Activated CD8-positive, alpha-beta memory T cell treated with anti-CD3 and anti-CD28 coated beads for 24 hours (primary cell): ENCODE measurements at regions not wholly inside any gene's neighbourhood (a gene's known extent, or its start where the extent isn't known, plus 50 kb on each side); places are given as distances from the start of the nearest gene placed in this dataset.
"Not testable (repeated sequence)": the region's sequence is repeated elsewhere in the genome, so short reads cannot be mapped to it uniquely, and the experiment has no call there.

Experiments used
- DNase-seq: peaks from one replicate; pipeline ENCODE4 v3.0.0-alpha.2; 2020

DNA sequence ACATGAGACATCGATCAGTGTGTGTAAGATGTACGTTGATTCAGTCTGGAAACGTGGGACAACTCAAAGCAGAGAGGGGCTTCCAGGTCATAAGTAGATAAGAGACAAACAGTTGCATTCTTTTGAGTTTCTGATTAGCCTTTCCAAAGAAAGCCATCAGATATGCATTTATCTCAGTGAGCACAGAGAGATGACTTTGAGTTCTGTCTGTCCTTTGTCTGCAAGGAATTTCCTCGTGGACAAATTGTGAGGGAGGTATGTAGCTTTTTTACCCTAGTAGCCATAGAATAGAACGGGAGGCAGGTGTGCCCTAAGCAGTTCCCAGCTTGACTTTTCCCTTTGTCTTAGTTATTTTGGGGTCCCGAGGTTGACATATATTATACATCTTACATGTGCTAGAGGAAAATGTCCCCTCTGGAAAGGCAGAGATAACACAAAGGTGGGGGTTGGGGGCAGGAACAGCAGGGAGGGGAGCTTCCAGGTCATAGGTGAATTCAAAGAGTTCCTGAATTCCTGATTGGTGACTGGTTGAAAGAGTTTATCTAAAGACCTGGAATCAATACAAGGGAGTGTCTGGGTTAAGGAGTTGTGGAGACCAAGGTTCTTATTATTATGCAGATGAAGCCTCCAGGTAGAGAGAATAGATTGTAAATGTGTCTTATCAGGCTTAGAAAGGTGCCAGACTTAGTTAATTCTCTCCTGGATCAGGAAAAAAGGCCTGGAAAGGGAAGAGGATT is 237.0 kb downstream of the NFATC2 start:
- no peak for DNase-seq

DNA sequence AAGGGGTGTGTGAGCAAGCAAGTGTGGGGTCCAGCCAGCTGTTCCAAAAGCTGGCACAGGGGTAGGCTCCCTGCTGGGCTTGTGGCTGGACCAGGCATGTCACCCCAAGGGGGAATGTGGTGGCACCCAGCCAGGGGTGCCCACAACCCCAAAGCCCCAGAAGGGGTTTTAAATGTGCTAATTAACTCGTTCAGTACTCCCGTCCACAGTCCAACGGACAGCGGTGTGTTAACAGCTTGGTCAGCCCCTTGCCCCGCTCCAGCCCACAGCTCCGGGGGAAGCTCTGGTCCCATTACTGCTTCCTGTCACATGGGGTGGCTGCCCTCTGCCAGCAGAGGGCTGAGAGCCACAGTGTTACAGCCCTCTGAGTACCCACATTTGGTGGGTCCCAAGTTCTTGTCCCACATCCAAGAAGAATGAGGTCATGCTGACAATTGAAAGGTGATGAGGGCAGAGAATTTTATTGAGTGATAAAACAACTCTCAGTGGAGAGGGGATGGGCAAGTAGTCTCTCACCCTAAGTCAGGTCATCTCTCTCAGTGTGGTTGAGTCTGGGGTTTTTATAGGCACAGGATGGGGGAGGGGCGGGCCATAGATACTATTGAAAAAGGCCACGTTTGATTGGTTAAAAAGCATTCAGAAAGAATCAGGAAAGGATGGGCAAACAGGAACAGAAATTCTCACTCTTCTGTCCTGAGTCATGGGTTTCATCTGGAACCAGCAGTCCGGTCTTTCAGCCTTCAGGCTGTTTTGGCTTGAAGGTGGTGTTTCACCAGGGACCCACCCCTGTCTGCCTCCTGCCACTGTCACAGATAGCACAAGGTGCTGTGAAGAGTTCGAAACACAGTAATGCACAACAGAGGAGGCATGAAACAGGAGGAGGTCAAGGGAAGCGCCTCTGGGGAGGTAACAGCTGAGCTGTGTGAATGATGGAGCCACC is 238.5 kb downstream of the NFATC2 start:
- DNase-seq, result no peak

DNA sequence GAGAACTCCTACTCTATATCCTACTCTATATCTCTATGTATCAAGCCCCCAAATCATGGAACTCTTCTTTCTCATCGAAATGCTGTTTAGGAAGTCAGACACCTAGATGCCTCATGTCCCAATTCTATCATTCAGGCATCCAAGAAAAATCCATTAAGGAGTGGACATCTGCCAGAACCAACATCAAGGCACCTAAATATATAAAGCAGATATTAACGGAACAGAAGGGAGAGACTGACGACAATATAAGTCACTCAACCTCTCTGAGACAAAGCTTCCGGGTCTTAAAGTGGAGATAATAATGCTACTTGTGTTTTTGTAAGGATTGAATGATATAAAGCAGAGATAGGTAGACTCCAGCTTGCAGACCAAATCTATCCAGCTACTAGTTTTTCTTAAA is 241.5 kb downstream of the NFATC2 start:
- no peak for DNase-seq

DNA sequence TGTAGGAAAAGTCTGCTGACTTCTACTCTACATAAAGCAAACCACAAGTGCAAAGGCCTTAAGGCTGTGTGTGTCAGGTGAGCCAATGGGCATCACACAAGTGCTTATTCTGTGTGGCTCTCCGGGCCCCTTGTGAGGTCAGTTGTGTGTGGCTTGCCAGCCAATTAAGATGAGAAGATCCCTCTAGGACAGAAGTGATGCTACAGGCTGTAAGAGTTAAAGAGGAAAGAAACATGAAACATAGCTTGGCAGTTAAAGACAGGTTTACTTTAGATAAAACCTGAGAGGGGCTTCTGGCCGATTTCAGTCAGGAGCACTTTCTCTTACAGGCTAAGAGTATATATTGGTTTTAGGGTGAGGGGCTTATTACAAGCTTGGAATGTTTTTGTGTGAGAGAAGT is 242.4 kb downstream of the NFATC2 start:
- DNase-seq, result no peak

DNA sequence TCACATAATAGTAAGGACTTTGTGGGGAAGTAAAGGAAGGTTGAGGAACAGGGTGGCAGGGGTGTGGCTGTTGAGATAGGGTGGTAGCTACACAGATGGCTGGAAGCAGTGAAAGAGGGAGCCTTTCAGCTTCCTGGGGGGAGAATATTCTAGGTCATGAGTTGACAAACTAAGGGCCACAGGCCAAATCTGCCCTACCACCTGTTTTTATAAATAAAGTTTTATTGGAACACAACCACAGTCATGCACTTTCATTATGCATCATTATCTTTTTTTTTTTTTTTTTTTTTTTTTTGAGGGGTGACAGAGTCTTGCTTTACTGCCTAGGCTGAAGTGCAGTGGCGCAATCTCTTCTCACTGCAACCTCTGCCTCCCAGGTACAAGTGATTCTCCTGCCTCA is 243.1 kb downstream of the NFATC2 start:
- DNase-seq, result no peak

DNA sequence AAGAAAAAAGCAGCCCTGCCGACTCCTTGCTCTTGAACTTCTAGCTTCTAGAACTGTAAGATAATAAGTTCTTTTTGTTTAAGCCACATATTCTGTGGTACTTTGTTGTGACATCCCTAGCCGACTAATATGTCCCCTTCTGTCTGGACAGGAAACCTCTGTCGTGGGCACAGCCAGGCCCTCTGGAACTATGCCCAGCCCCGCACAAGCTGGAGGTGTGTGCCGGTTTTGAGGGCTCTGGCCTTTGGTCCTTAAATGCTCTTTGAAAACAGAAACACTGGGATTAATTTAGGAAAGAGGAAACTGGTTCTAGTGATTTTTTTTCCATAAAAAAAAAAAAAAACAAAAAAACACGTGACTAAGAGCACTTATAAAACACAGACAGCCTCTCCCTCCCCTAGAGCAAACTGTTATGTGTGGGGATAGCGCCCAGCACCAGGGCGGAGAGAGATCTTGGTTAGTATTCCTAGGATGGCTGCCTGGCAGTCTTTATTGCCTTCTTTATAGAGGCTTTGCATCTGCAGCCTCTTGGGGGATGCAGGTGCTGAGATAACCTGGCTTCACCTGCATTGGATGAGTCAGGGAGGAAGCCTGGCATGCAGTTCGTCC is 244.3 kb downstream of the NFATC2 start:
- DNase-seq, result no peak

DNA sequence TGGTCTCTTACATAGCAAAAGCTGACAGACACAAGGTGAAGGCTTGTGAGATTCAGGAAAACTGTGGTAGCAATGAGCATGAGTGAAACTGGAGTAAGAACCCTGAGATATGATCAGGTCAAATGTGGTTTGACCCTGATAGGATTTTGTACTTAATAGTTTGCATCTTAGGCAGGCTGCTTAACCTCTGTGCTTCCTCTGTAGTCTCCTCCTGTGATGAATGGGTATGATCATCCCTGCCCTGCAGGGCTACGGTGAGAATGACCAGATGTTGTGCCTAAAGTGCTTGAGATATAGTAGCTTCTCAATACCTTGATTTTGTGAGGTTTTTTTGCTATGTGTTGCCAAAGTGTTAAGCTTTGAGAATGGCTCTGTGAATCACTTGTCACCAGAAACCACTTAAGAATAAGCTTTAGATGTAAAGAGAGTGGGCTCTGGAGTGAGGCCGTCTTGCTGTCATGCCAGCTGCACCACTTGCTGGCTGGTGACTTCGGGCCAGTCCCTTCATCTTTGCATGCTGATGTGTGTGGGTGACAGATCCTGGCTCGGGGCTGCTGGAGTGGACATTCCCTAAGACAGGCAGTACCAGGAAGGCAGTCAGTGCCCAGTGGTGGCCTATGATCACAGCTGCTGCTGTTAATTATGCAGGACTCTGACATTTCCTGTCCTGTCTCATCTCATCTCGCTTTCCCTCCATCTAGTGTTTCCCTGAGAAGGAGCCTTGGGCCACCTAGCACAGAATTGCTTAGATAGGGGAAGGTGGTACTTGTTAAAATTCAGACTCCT is 254.7 kb downstream of the NFATC2 start:
- DNase-seq, result no peak

DNA sequence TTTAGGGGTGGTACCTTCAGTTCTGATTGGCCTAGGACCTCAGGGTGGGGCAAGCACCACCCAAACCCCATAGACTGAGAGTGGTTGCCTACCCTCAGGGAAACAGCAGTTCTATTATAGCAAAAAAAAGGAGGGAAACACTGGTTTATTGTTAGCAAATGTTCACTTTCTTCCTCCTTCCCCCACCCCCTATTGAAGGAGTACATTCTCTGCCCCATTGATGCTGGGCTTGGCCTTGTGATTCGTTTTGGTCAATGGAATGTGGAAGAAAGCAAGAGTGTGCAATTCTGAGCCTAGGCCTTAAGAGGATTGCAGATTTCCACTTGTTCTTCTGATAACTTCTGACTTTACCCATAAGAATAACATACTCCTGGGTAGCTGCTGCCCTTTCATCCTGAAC is 255.8 kb downstream of the NFATC2 start:
- no peak for DNase-seq

DNA sequence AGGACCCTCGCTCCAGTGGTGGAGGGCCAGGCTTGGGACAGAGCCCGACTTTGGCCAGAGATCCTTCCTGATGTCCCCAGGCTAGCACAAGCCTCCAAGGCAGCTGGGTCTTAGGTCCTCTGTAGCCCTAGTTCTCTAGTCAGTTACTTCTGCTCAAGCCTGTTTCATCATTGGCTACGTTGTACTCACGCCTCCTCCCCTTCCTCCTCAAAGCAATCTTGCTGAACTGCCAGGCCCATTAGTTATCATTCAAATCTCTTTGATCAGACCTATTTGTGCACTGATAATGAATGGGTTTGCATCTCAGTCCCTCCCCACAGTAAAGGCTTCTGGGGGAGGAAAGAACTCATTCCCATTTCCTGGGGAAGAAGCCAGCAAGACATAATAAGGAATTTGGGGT is 256.8 kb downstream of the NFATC2 start:
- DNase-seq, result no peak

DNA sequence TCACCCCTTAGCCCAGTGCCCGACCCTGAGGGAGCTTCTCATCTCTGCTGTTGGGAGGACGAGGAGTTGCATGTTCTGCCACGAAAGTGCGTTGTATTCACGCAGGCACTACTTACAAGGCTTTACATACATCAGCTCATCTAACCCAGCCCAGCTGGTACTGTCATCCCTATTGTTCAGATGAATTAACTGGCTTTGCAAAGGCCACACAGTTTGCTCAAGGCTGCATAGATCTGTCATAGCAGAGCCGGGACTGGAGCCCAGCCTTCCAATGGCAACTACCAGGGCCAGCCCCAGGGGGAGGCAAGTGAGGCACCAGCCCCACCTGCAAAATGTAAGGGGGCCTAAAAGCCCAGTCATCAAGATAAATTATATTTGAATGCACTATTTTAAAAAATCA is 257.6 kb downstream of the NFATC2 start:
- DNase-seq, result no peak

DNA sequence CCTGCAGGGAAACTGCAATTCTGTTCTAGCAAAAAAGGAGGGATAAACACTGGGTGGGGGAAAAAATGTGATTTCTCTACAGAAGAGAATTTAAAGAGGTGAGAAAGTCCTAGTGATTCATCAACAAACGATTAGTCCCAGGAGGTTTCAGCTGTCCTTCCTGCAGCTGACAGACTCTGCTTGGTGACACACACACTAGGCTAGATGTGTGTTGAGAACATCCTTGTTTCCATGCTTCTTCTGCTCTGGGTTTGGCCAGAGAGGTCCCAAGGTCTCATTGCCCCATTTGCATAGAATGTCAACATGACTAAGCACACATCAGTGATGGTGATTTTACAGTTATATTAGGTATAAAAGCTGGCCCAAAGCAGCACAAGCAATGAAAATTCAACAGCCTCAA is 258.3 kb downstream of the NFATC2 start:
- no peak for DNase-seq

DNA sequence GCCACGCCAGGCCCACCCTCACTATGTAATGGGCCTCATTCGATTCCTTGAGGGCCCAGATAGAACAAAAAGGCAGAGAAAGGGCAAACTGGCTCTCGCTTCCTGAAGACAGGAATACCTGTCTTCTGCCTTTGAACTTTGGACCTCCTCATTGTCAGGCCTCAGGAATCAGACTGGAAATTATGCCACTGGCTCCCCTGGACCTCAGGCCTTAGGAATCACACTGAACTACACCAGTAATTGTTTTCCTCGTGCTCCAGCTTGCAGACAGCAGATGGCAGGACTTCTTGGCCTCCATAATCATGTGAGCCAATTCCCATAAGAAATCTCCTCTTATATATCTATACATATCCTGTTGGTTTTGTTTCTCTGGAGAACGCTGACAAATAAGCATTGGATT is 258.6 kb upstream of the KCNG1 start:
- DNase-seq, result no peak

DNA sequence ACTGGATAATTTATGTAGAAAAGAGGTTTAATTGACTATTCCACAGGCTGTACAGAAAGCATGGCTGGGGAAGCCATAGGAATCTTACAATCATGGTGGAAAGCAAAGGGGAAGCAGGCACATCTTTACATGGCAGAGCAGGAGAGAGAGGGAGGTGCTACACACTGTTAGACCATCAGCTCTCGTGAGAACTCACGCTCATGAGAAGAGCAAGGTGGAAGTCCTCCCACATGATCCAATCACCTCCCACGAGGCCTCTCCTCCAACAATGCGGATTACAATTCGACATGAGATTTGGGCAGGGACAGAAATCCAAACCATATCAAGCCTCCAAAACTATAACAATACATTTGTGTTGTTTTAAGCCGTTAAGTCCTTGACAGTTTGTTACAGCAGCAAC is 257.1 kb upstream of the KCNG1 start:
- no peak for DNase-seq

DNA sequence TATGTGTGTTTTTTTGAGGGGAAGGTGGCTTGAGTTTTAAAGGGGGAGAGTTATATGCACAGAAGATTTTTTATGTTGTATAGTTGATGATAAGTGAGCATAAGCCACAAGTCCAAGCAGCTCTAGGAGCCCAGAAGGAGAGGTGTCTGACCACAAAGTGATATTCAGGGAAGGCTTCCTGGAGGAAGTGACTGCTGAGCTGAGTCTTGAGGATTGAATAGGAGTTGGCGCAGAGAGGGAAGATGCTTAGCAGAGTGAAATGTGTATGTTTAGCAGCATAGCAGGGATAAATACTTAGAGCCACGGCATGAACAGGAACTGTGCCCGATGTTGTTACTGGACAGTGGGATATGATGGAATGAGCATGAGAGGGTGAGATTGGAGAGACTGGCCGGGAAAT is 255.1 kb upstream of the KCNG1 start:
- no peak for DNase-seq

DNA sequence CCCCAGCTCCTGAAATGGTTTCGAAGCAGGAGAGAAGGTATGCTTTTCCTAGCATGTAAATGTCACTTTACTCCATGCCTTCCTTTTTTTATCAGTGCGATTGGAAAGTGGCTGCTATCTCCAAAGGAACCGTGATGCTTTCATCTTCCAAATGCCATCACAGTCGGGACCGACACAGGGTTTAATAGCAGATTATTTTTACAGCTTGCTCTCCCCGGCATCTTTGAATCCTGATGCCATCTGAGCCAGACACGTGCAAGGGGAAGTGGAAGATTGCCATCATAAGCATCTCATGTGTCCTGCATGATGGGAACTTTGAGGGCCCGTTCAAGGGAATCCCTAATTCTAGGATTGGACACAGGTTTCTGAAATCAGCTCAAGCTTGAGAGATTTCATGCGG is 253.4 kb upstream of the KCNG1 start:
- DNase-seq, result no peak

DNA sequence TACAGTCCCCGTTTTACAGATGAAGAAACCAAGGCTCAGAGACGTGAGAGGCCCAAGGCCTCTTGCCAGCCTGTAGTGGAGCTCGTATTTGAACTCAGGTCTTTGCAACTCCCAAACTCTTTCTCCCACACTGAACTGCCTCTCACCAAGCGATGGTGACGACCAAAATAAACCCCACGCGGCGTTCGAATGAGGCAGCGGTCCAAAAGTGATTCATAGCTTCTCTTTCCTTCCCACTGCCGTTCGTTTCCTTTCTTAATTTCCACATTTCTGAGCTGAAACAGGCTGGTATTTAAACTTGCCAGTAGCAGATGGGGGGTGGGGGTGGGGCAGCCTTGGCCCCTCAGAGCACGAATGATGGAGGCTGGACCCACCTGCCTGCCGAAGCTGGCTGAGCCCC is 252.9 kb upstream of the KCNG1 start:
- DNase-seq, result no peak

DNA sequence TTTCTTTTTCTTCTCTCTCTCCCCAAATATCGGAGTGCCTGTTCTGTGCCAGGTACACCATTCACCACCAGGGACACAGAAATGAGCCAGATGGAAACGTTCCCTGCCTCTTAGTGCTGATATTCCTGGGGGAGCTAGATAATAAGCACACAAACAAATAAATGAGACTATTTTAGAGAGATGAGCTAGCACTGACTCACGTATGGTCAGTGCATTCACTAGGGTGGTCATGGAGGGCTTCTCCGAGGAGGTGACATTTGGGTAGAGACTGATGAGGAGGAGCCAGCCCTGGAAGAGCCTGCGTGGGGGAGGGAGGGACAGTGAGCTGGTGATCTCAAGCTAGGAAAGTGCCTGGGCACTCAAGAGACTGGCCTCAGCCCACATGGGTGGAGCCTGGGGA is 252.3 kb upstream of the KCNG1 start:
- DNase-seq, result no peak

DNA sequence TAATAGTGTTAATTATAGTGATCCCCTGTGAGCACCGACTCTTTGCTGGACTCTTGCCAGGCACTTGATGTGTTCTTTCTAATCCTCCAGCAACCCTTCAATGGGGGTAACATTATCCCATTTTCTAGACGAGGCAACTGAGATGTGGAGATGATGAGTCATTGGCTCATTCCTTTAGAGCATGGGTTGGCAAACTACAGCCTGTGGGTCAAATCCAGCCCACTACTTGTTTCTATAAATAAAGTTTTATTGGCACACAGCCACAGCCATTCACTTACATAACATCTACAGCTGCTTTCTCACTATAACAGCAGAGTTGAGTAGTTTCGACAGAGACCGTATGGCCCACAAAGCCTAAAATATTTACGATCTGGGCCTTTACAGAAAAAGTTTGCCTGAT is 249.5 kb upstream of the KCNG1 start:
- no peak for DNase-seq

DNA sequence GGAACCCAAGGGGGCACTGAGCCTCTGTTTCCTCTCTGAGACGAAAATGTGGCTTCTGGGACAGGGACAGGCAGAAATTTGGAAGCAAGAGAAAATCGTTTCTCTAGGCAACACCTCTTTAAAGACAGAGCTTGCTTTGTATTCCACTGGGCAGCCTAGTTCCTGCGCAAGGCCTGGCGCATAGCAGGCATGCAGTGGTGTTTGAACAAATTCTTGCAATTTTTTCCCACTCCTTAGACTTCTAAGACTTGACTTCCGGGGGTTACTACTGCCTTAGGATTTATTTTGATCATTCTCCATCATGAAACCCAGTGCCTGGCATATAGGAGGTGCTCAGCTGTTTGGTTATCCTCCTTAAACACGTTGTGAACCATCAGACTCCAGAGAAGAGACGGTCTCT is 249.0 kb upstream of the KCNG1 start:
- no peak for DNase-seq

DNA sequence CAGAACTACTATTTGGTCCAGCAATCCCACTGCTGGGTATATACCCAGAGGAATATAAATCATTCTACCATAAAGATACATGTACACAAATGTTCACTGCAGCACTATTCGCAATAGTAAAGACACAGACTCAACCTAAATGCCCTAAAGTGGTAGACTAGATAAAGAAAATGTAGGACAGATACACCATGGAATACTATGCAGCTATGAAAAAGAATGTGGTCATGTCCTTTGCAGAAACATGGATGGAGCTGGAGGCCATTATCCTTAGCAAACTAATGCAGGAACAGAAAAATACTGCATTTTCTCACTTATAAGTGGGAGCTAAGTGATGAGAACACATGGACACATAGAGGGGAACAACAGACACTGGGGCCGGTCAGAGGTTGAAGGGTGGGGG is 248.4 kb upstream of the KCNG1 start:
- not testable (repeated sequence) for DNase-seq

DNA sequence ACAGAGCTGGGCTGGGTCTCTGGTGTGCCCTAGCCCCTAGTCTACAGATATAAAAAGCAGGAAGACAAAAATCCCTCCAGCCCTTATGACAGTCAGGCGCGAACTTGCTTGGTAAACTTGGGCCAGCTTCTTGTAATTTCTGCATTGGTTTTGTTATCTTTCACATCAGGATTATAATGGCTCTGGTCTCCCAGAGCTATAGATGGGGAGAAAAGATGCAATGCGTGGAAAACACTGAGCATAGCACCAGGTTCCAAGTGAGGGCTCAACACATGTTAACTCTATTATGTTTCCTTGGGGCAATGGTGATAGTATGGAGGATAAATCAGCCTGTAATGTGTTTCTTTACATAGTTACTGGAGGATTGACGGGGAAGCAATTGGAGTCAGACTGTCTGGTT is 246.8 kb upstream of the KCNG1 start:
- DNase-seq, result no peak

DNA sequence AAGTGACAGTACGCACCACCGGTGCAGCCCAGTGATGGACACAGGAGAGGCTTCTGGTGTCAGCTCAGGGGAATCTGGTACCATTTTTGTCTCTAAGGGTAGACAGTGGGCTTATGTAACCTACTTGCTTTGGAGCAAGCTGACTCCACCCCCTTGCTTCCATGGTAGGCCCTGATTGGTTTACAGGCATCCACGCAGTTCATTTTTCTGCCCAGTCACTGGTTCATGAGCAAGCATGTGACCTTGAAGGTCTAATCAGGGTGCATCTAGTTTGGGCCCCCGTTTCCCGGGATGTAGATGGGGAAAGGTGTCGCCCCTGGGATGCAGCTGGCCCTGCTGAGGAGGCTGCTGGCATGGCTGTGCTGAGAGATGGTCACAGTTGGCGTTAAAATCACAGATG is 244.8 kb upstream of the KCNG1 start:
- DNase-seq, result no peak

DNA sequence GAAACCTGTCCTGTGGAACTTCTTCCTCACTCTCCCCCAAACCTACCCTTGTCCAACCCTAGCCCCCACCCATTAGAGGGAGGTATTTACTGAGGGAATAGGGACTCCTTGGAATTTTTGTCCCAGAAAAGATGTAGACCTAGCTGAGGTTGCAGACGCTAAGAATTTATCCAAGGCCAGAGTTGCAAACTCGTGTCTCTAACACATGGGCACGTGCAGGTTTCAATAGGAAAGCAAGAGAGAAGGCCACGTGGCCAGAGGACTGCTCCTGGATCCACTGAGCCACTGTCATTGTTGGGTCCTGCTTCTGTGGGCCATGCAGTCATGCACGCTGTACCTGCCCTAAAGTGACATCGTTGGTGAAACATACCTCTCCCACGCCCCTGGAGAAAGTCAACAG is 243.4 kb upstream of the KCNG1 start:
- DNase-seq, result no peak
